GM18511 (cell line): ENCODE measurements at regions not wholly inside any gene's neighbourhood (a gene's known extent, or its start where the extent isn't known, plus 50 kb on each side); places are given as distances from the start of the nearest gene placed in this dataset.

Experiments used
- ATAC-seq: cut with Tn5 transposase; IDR thresholded peaks from one replicate; pipeline ENCODE4 v1.9.1; 2021; ENCODE audit warnings: mild to moderate bottlenecking, moderate library complexity; ENCODE audit not compliant: unreplicated experiment

DNA sequence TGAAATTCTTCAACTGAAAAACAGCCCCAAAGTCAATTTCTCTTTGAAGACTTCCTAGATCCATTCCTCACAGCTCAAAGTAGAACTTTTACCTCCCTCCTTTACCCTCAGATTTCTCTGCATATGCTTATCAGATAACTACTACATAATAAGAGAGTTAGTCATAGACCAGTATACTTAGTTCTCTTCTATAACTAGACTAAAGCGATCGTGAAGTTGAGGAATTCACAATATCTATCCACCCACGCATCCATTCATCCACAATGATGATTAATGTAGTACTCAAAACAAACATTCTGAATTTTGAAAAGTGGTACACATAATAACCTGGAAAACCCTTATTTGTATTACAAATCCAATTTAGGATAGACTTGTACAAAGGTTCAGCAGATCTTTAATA, 800.9 kb upstream of the TENM4 start:
- ATAC-seq, result no peak

DNA sequence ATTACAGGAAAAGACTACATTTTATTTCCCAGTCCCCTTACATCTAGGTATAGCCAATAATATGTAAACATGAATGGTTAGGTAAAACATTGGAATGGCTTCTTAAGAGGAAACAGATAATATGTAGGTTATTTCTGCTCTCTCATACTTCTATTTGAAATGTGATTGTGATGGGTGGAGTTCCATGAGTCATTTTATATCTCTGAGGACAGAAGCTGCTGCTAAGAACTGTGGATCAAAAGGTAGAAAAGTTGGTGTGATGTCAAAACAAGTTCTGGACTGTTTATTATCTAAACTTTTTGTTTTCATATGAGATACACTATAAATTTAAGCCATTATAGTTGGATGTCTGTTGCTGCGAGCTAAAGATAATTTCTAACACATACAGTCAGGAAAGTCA, 799.4 kb upstream of the TENM4 start:
- ATAC-seq, result no peak

DNA sequence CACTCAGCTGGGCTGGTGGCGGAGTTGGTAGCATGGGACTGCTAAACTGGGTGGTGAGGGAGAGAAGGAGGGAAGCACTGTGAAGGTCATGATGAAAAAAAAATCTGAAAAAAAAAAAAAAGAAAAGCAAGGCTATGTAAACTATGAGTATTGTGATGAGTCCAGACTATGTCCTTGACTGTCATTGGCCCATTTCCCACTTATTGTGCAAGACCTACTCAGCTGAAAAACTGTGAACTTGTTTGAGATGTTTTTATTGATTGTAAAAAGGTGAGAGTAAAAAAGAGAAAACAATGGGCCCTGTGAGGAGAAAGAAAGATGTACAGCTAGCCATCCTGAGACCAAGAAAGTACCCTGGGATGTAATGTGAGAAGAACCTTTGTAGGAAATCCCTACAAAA, 798.4 kb upstream of the TENM4 start:
- ATAC-seq, result no peak

DNA sequence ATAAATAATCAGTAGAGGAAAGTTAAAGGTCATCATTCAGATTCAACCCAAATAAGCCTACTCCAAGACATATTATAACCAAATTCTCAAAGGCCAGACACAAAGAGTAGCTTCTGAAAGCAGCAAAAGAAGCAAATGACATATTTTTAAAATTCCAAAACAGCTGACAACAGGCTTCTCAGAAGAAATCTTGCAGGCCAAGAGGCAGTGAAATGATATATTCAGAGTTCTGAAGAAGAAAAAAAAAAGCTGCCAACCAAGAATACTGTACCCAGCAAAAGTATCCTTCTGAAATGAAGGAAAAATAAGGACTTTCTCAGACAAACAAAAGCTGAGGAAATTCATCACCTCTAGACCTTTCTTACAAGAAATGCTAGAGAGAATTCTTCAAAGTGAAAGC, 787.1 kb upstream of the TENM4 start:
- no peak for ATAC-seq

DNA sequence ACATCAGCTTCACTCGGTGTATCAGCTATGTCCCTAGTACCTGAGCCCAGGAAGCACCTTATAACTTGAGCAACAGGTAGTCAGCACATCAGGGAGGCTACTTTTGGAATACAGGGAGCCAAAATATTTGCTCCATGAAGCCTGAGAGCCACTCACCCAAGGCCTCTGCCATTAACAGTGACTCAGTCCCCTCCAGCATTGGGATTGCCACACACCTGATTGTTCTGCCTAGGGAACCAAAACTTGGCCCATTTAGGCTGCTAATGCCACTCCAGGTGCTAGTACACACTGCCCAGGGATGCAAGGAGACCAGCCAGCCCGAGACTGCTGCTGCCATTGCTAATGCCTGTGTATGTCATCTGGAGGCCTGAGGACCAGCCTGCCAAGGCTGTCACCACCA, 773.6 kb upstream of the TENM4 start:
- no peak for ATAC-seq

DNA sequence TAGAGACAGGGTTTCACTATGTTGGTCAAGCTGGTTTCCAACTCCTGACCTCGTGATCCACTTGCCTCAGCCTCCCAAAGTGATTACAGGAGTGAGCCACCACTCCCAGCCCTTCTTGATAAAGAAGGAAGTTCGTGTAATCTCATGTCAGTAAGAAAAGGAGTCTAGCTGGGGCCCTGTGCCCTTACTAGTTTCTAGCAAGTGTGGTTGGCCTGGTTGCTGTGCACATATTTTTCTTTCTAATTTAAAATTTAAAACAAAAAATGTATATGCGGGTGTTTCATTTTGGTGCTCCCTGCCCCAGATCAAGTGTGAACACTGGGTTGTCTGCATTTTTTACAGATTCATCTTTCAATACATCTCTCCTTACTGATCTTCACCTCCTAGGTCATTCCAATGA, 770.8 kb upstream of the TENM4 start:
- ATAC-seq, result no peak

DNA sequence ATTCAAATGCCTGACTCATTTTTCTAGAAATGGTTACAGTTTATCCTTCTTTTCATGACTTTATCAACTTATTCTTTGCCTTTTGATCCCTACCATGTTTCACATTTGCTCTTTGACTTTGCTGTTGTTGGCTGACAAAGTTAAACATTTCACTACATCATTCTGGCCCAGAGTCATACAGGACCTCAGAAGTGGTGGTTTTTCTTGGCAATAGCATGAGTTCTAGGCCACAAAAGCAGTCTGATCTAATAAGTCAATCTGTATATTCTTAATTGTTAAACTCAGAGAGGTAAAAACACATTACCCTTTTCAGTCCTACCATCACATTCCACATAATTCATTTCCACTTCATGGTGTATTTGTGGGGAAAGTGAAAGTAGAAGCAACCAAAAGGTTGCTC, 763.2 kb upstream of the TENM4 start:
- ATAC-seq, result no peak

DNA sequence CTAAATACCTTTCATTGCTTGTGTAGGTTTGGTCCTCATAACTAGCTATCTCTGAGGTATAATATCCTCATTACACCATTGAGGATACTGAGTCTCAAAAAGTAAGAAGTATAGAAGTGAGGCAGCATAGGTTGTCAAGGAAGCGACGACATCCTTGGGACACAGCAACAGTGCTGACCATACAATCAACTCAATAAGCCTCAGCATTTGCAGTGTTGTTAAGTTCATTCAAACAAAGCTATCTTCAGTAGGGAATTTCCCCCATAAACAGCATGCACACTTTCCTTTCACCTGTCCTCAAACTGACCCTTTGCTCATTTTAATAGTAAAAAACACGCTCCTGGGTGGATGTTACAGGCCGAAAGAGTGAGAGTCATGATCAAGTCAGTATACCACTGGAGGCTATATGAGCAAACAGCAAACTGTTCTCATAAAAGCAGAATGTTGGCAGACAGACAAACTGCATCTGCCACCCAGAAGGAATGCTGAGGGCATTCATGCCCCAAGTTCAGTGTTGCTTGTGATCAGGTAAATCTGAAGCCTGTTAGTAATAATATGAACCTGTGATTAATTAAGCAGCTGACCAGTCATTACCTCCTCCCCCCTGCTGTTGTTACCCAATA, 756.2 kb upstream of the TENM4 start:
- ATAC-seq, result no peak

DNA sequence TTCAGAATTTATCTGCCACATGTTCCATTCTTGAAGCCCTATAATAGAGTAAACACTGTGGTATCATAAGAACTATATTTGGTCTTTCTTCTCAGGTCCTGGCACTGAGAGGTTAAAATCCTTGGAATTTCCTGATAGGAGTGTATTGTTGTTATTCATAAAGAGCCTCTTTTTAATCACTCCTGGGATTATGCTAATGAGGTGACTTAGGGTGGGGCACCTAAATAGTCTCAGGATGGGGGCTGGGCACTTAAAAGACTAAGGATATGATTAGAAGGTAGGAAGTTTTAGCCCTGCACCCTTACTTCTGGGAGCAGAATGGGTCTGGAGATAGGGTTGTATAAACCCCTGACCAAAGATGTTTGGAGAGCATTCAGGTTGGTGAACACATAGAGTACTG, 755.2 kb upstream of the TENM4 start:
- no peak for ATAC-seq

DNA sequence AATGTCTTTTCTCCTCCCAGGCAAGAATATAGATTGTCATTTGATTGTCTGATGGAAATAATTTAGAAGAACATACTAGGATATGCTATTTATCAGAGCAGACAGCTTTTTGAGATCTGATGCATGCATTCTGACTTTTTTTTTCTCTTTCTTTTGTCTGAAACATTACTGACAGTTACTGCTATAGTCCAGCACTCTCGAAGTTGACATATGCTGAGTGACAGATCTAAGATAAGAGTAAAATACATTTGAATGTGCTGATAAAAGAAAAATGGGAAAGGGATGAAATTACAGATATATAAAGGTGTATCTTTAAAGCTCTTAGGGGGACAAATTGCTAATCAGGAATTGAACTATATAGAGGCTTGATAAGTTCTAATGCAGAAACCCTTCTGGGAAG, 753.8 kb upstream of the TENM4 start:
- no peak for ATAC-seq

DNA sequence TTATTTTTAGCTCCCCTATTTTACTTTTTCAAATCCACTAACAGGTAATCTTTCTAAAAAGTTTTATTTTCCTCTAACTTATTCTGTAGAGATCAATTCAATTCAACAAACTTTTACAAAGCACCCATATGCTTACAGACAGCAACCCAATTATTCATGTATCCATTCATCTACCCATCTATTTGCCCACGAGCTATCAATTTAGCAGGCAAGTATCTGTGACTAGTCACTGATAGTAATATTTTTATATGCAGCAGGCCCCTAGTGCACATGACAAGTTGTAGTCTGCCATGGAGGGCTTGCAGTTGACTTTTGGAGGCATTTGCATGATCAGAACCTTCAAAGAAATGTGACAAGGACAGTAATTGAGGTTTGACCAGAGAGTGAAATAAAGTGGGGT, 753.2 kb upstream of the TENM4 start:
- no peak for ATAC-seq

DNA sequence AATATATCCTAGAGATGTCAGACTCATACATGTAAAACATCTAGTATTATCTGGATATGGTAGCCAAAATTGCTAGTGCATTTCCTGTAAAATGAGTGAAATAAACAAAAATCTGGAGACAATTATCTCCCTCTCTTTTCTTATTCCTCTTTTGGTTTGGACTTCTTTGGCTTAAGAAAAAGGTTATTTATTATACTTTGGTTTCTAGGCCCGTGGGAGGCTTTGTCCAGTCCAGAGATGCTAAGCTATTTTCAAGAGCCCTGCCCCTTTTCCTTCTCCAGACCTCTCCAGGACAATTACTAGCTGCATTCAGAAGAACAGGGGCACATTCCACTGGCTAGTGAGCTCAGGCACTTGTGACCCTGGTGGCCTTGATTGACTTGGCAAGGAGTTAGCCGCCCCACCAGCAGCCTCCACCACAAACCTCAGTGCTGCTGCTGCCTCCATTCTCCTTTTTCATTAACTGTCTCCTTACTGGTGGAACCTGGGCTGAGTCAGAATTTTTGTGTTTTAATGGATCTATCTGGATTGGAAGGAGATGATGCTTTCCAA, 747.3 kb upstream of the TENM4 start:
- ATAC-seq, result no peak

DNA sequence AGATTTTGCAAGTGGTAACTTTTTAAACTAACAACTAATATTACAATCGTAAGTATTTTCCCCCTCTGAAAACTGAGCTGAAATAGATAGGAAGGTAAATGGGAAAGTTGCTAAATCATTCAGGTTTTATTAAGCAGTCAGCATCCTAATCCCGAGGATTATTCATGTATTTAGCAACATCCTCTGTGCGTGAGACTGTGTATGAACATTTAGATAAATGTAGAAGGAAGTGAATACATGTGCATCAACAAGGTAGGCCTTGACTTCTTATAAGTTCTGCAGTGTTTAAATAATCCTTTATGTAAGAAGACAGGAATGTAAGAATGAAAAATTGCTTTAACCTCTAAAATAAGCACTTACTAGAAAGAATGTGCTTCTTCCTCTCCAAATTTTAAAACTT, 745.9 kb upstream of the TENM4 start:
- ATAC-seq, result no peak

DNA sequence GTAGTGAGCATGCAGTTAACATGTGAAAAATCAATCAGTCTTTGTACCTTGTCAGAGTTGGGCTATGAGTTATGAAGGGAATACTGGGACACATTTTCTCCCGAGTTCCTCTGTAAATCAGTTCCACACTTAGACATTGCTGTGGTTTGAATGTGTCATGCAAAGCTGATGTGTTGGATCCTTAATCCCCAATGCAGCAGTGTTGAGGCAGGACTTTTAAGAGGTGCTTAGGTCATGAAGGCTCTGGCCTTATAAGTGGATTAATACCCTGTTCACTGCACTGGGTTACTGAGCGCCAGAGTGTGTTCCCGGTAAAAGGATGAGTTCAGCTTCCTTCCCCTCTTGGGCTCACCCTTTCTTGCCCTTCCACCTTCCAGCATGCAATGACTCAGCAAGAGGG, 742.1 kb upstream of the TENM4 start:
- no peak for ATAC-seq

DNA sequence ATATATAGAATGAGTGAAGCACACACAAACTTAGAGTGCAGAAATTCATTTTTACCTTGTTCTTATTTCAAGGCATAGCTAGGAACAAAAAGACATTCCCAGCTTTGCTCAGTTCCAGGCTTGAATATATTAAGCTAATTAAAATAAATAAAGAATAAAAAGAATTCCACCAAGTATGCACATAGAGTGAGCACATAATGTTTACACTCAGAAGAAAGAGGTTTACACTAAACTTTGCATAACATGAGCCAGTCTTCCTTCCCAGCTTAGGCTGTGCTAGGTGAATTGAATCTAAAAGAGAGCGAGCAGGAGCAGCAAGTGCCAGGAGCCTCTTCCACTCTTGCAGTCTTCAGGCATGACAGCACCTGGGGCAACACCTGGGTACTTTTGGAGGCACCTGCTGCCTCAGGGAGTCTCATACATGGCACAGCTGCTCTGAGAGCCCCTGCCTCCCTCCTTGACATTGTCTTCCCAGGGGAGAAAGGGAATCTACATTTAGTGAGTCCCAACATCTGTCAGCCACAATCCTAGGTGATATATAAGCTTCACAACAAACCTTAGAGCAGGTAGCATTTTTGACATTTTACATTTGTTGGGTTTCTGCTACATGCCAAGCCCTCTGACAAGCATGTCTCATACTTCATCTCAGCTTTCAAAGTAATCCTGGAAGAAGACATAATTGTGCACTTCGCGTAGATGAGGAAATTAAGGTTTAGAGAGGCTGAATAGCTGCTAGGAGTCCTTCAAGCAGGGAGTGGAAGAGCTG, 732.7 kb upstream of the TENM4 start:
- ATAC-seq, result no peak

DNA sequence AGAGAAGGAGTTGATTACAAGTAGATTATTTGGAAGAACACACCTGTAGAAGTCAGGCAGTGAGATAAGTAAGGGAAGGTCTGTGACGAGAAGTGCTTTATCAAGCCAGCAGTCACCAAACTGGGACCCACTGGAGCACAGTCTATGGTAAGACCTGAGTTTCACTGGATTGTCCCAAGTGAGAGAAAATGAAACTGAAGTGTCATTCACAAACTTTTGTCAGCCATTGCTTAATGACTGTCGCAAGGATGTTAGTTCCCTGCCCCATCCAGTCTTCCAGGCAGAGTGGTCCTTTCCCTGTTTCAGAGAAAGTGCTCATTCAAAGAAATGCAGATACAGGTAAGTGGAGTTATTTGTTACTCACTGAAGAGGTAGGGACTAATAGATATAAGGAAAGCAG, 728.0 kb upstream of the TENM4 start:
- ATAC-seq, result no peak

DNA sequence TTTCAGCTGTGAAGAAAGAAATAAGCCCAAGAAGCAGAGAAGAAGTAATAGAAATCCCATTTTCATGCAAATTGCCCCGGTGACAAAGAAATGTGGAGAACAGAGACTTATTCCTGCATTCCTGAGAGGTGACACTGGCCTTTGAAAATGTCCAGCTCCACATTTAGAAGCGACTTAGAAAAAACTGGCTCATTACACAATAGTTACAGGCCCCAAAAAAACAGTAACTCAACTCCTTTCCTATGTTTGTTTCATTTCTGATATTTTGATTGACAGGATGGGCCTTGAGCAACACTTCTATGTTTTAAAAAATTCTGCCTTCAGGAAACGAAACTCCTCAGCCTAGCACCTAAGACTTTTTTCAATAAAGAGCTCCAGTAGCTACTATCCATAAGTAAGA, 726.9 kb upstream of the TENM4 start:
- ATAC-seq, result no peak

DNA sequence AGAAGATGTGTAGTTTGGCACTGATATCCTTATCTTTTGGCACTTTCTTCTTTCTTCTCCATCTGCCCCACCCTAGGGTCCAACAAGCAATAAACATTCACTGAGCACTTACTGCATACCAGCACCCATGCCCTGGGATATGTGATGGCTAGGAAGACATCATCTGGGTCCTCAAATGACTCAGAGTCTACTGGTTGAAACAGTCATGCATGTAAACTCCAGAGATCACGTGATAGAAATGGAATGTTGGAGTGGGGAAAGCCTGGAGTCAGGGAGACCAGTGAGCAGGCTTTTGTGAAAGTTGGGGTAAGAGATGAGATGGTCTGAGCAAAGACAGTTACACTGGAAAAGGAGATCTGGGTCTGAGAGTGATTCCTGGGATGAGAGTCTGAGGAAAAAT, 724.9 kb upstream of the TENM4 start:
- no peak for ATAC-seq

DNA sequence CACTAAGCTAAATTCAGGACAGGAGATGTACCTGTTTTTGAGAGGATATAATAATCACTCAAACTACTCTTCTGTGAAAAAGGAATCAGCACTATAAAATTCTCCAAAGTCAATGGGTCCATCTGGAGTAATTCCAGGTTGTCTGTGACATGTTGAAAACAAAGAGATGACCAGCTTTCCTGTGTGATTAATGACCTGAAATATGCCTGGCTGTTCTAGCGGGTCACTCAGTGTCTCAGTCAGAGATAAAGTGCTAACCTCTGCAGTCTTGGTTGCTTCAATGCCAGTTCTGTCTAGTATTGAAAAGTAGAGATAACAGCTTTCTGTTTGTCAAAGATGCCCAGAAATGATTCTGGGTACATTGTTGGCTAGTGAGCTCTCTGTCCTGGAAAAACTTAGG, 722.6 kb upstream of the TENM4 start:
- ATAC-seq, result no peak

DNA sequence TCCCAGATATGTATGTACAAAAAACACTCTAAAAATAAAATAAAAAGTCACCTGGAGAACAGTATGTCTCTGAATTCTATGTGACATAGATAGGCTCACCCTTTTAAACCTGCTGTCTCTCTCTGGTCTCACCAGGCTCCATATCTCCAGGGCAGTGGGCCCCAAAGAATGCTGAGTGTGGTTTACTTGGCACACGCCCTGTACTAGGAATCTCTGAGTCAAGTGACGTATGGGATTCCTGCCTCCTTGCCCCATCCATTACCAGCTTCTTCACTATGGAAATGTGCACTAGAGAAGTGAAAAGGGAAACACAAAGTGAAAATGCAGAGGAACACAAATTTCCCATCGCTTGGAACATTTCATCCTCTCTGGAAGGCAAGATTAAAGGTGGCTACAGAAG, 722.2 kb upstream of the TENM4 start:
- no peak for ATAC-seq

DNA sequence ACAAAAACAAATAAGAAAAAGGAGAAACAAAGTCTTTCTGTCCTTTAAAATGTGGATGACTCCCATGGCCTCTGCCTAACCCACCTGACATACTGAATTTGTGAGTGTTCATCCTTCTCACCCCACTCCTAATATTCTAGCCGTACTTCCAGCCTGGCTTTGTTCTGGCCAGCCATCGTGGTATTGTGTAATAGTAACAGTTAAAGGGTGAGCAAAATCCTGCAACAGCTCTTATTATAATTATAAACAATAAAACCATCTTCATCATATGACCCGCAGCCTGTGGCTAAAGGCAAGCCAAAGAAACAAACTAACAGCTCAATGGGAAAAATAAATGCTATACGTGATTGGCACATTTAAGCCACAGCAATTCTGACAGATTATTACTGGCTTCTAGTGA, 721.6 kb upstream of the TENM4 start:
- no peak for ATAC-seq

DNA sequence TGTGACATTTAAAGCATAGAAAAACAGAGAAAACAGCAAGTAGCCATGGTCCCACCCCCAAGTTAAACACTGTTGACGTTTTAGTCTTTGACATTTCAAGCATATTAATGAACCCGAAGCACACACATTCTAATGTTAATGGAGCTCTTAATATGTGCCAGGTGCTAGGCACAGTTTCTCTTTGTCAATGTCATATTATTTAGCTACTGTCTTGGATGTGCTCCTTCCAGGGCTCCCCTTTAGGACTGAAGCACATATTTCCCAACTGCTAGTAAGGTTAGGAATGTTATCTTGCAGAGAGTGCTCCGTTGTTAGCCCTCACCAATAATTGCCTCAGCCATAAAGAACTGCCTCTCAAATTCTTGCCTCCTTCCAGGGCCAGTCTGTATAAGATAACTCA, 716.6 kb upstream of the TENM4 start:
- no peak for ATAC-seq

DNA sequence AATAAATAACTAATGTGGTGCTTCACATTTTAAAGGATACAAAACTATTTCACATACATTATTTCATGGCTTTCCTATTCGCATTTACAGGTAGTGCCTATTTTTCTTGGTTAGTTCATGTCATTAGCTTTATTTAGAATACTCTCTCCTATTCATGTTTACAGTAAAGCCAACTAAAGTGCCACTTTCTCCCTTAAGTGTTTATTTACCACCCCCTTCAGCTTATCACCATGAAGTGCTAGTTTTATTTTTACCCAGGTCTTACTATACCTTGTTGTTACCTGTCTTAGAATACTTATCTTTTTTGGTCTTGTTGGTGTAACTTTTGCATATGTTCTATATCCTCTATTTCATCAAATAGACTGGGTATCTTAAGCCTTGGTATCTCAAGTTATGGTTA, 715.2 kb upstream of the TENM4 start:
- no peak for ATAC-seq
